Duodenal mucosa (tissue), 2 donors: ENCODE measurements at regions not wholly inside any gene's neighbourhood (a gene's known extent, or its start where the extent isn't known, plus 50 kb on each side); places are given as distances from the start of the nearest gene placed in this dataset.
"Not testable (repeated sequence)": the region's sequence is repeated elsewhere in the genome, so short reads cannot be mapped to it uniquely, and the experiment has no call there.

ENCODE experiments used
- H3K27ac ChIP-seq: one replicate; pipeline ENCODE4 v1.7.0; 2013; ENCODE audit warnings: low read depth, low read length
- H3K27me3 ChIP-seq, 2 donors: one replicate each; pipeline ENCODE4 v1.7.0; 2013; ENCODE audit warnings: low read length in 2 of 2, control low read depth in 1 of 2; ENCODE audit not compliant: insufficient read depth in 2 of 2, control insufficient read depth in 1 of 2
- H3K36me3 ChIP-seq, 2 donors: one replicate each; pipeline ENCODE4 v1.7.0; 2013; ENCODE audit warnings: low read length in 2 of 2, control low read depth in 1 of 2; ENCODE audit not compliant: insufficient read depth in 2 of 2, control insufficient read depth in 1 of 2
- H3K4me1 ChIP-seq, 2 donors: one replicate each; pipeline ENCODE4 v1.7.0; 2013; ENCODE audit warnings: low read length in 2 of 2, control low read depth in 1 of 2; ENCODE audit not compliant: insufficient read depth in 2 of 2, control insufficient read depth in 1 of 2
- H3K4me3 ChIP-seq, 2 donors: one replicate each; pipeline ENCODE4 v1.7.0; 2013; ENCODE audit warnings: low read length in 2 of 2, low read depth in 1 of 2
- H3K9ac ChIP-seq, 2 donors: one replicate each; pipeline ENCODE4 v1.7.0; 2013; ENCODE audit warnings: low read length in 2 of 2, low read depth in 1 of 2
- H3K9me3 ChIP-seq, 2 donors: one replicate each; pipeline ENCODE4 v1.7.0; 2013; ENCODE audit warnings: low read length in 2 of 2, control low read depth in 1 of 2; ENCODE audit not compliant: control insufficient read depth in 1 of 2

GRCh38 chr1:120609015-120609573 is 114.7 kb upstream of the NBPF26 start:
- not testable (repeated sequence) for H3K4me1 ChIP-seq, H3K9me3 ChIP-seq, H3K27me3 ChIP-seq, H3K9ac ChIP-seq, H3K4me3 ChIP-seq, H3K36me3 ChIP-seq, H3K27ac ChIP-seq

GRCh38 chr1:120609834-120610233 is 113.9 kb upstream of the NBPF26 start:
- H3K27ac ChIP-seq, H3K4me1 ChIP-seq, H3K27me3 ChIP-seq, H3K9ac ChIP-seq, H3K36me3 ChIP-seq, H3K4me3 ChIP-seq, H3K9me3 ChIP-seq: not testable (repeated sequence)

GRCh38 chr1:120614931-120615639 is 108.7 kb upstream of the NBPF26 start:
- H3K27ac ChIP-seq, H3K27me3 ChIP-seq, H3K9me3 ChIP-seq, H3K4me1 ChIP-seq, H3K36me3 ChIP-seq, H3K9ac ChIP-seq, H3K4me3 ChIP-seq: not testable (repeated sequence)

DNA sequence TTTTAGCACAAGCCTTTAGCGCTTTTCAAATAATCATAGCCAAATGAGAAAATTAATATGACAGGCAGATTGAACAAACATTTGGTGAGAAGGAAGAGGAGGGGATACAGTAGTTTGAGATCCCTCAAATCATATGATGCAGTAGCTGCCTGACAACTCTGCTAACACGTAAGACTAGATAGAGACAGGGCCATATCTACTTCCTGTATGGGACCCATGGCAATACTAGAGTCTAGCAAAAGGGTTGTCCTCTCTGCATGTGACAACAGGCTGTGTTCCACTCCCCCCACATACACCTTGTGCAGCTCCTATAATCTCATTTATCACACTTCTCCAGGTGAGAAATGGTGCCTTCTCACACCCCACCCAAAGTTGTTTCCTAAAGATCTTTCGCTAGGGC is 106.3 kb upstream of the NBPF26 start:
- not testable (repeated sequence) for H3K36me3 ChIP-seq, H3K9me3 ChIP-seq, H3K4me1 ChIP-seq, H3K4me3 ChIP-seq, H3K27ac ChIP-seq, H3K9ac ChIP-seq, H3K27me3 ChIP-seq

- H3K27me3 ChIP-seq, H3K4me3 ChIP-seq: not testable (repeated sequence)
Observed at GRCh38 chr1:120619867-120620692, 103.7 kb upstream of the NBPF26 start.

GRCh38 chr1:120620693-120620969 is 103.1 kb upstream of the NBPF26 start:
- H3K4me3 ChIP-seq, H3K36me3 ChIP-seq, H3K9ac ChIP-seq, H3K27me3 ChIP-seq, H3K27ac ChIP-seq, H3K4me1 ChIP-seq, H3K9me3 ChIP-seq: not testable (repeated sequence)

More at GRCh38 chr1:120619867-120620692, 103.7 kb upstream of the NBPF26 start:
- not testable (repeated sequence) for H3K4me1 ChIP-seq, H3K9me3 ChIP-seq, H3K27ac ChIP-seq, H3K9ac ChIP-seq, H3K36me3 ChIP-seq

DNA sequence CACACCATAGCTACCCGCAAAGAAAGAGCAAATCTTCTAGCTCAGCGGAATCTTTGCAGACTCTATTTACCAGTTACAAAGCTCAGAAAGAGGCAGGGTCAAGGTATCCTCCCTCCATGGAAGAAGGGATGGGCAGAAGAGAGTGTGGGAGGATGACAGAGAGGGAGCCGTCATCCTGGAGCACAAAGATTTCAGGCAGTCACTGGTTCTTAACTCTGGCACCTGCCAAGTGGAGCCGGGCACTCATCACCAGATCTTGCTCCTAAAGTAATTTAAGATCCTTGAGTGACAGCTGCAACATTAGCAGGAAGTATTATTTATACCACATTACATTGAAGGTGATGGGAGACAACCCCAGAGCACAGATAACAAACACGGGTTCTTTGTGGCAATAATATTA is 102.5 kb upstream of the NBPF26 start:
- H3K36me3 ChIP-seq, H3K4me1 ChIP-seq, H3K9ac ChIP-seq, H3K27ac ChIP-seq, H3K27me3 ChIP-seq, H3K9me3 ChIP-seq, H3K4me3 ChIP-seq: not testable (repeated sequence)

- H3K27ac ChIP-seq, H3K27me3 ChIP-seq, H3K4me3 ChIP-seq, H3K9me3 ChIP-seq, H3K36me3 ChIP-seq, H3K4me1 ChIP-seq, H3K9ac ChIP-seq: not testable (repeated sequence)
Observed at GRCh38 chr1:120623539-120623938, 100.2 kb upstream of the NBPF26 start.

- H3K9ac ChIP-seq, H3K36me3 ChIP-seq, H3K4me1 ChIP-seq, H3K27me3 ChIP-seq, H3K9me3 ChIP-seq, H3K4me3 ChIP-seq, H3K27ac ChIP-seq: not testable (repeated sequence)
Observed at GRCh38 chr1:120624565-120625064, 99.1 kb upstream of the NBPF26 start.

DNA sequence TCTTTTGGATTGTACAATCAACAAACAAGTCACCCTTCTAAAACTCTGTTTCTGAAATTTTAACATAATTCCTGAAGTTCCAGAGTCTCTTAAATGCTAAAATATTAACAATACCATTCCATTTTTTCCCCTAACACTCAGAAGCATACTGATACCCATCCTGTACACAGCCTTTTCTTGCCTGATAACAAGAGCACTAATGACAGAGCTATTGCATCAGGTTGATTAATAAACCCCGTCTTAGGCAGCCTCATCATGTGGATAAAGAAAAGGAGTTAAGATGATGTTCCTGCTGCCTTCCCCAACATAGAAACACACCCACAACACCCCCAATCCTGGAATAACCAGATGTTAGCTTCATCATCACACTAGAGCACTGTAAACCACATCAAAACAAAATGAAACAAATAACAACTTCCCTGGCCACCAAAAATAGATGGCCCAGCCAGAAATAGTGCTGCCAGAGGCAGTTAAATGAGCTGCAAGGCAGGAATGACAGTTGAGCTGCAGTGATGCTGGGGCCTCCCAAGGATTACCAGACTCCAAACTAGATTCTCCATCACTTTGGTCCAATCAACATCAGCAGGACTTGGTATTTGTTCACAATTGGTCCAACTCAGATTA is 93.8 kb upstream of the NBPF26 start:
- H3K36me3 ChIP-seq, H3K9me3 ChIP-seq, H3K4me1 ChIP-seq, H3K27ac ChIP-seq, H3K4me3 ChIP-seq, H3K27me3 ChIP-seq, H3K9ac ChIP-seq: not testable (repeated sequence)
